ENCODE measurements at regions not wholly inside any gene's neighbourhood (a gene's known extent, or its start where the extent isn't known, plus 50 kb on each side); places are given as distances from the start of the nearest gene placed in this dataset.

GRCh38 chr3:28138043-28138610 lies 103.3 kb upstream of the CMC1 start:
- no peak for TF ChIP-seq POLR2AphosphoS5 (IDR thresholded peaks at IDR 0.05)
- TF ChIP-seq POLR2A (IDR thresholded peaks at IDR 0.05): no peak
- no peak for TF ChIP-seq EP300 (IDR thresholded peaks at IDR 0.05)
- TF ChIP-seq CTCF (IDR thresholded peaks at IDR 0.05): no peak
- Histone ChIP-seq H3K4me3 (no peak overlapping the region), H3K4me1 (peaks cover 0 to 11% (median 0%) of the 10 kb centered on the region in 3 donors), H3K27me3 (no peaks in the 10 kb centered on the region), H3K27ac (no peak overlapping the region), H3K36me3 (no peaks in the 10 kb centered on the region), H3K9me3 (no peaks in the 10 kb centered on the region)
- 33 to 38% methylated on average over 6 of the region's 6 CpGs for WGBS, 2 donors (ENCODE audit: low coverage in 1 of 2)
- no peak for ATAC-seq

- peaks cover 0 to 11% (median 0%) of the 10 kb centered on the region in 3 donors for H3K4me1 ChIP-seq
- no peaks in the 10 kb centered on the region for H3K36me3 ChIP-seq
- TF ChIP-seq EP300 (IDR thresholded peaks at IDR 0.05) (no peak), POLR2AphosphoS5 (IDR thresholded peaks at IDR 0.05) (peak; percentile 60), POLR2A (IDR thresholded peaks at IDR 0.05) (no peak)
- ATAC-seq: peak; percentile 75
- H3K4me3 ChIP-seq: no peak overlapping the region
- no peaks in the 10 kb centered on the region for H3K27me3 ChIP-seq
- WGBS, 2 donors (ENCODE audit: low coverage in 1 of 2): 38 to 43% methylated on average over 4 of the region's 4 CpGs
- H3K9me3 ChIP-seq: no peaks in the 10 kb centered on the region
- peak overlapping the region in 3 of 4 donors; percentile 39 to 40 (median 39) for H3K27ac ChIP-seq
Observed at GRCh38 chr3:28139288-28139687, 102.1 kb upstream of the CMC1 start.

GRCh38 chr3:28139967-28140634 lies 101.3 kb upstream of the CMC1 start:
- Histone ChIP-seq H3K27ac (peak overlapping the region in 3 of 4 donors; percentile 39 to 40 (median 39)), H3K27me3 (no peaks in the 10 kb centered on the region), H3K9me3 (no peaks in the 10 kb centered on the region), H3K4me1 (peaks cover 0 to 11% (median 0%) of the 10 kb centered on the region in 3 donors), H3K36me3 (no peaks in the 10 kb centered on the region), H3K4me3 (no peak overlapping the region)
- TF ChIP-seq EP300 (IDR thresholded peaks at IDR 0.05): no peak
- TF ChIP-seq CTCF (IDR thresholded peaks at IDR 0.05): no peak
- TF ChIP-seq POLR2AphosphoS5 (IDR thresholded peaks at IDR 0.05): no peak
- TF ChIP-seq POLR2A (IDR thresholded peaks at IDR 0.05): no peak
- 49 to 82% methylated on average over 5 of the region's 5 CpGs for WGBS, 2 donors (ENCODE audit: low coverage in 1 of 2)
- peak; percentile 68 for ATAC-seq

GRCh38 chr3:28140664-28141063 lies 100.8 kb upstream of the CMC1 start:
- TF ChIP-seq POLR2A (IDR thresholded peaks at IDR 0.05) (no peak), EP300 (IDR thresholded peaks at IDR 0.05) (no peak), CTCF (IDR thresholded peaks at IDR 0.05) (no peak), POLR2AphosphoS5 (IDR thresholded peaks at IDR 0.05) (no peak)
- Histone ChIP-seq H3K27ac (no peak overlapping the region), H3K36me3 (no peaks in the 10 kb centered on the region), H3K4me1 (peaks cover 0 to 11% (median 0%) of the 10 kb centered on the region in 3 donors), H3K27me3 (no peaks in the 10 kb centered on the region), H3K9me3 (no peaks in the 10 kb centered on the region), H3K4me3 (no peak overlapping the region)
- WGBS, 2 donors (ENCODE audit: low coverage in 1 of 2): 91% methylated on average over 2 of the region's 4 CpGs; no CpG with 5 or more reads in 1 of the 2 donors
- ATAC-seq: no peak

- no peak for ATAC-seq
- H3K27ac ChIP-seq: no peak overlapping the region
- peaks cover 0 to 7% (median 0%) of the 10 kb centered on the region in 3 donors for H3K9me3 ChIP-seq
- TF ChIP-seq POLR2A (IDR thresholded peaks at IDR 0.05): no peak
- TF ChIP-seq CTCF (IDR thresholded peaks at IDR 0.05): no peak
- no peak for TF ChIP-seq POLR2AphosphoS5 (IDR thresholded peaks at IDR 0.05)
- no peak for TF ChIP-seq EP300 (IDR thresholded peaks at IDR 0.05)
- H3K36me3 ChIP-seq: no peaks in the 10 kb centered on the region
- no peaks in the 10 kb centered on the region for H3K4me1 ChIP-seq
- H3K27me3 ChIP-seq: no peaks in the 10 kb centered on the region
- H3K4me3 ChIP-seq: no peak overlapping the region
Observed at GRCh38 chr3:28149960-28150359, 91.5 kb upstream of the CMC1 start.
